Central memory CD8-positive, alpha-beta T cell (primary cell): ENCODE measurements at regions not wholly inside any gene's neighbourhood (a gene's known extent, or its start where the extent isn't known, plus 50 kb on each side); places are given as distances from the start of the nearest gene placed in this dataset.

Experiments used
- ATAC-seq: fragments of 150-1000 bp; cut with Tn5 transposase; replicated peaks from 2 replicates; pipeline ENCODE4 v1.10.0; 2022; ENCODE audit warnings: mild to moderate bottlenecking, moderate FRiP score, moderate number of reproducible peaks; ENCODE audit not compliant: poor library complexity, severe bottlenecking; ENCODE audit errors: extremely low read depth
- DNase-seq, 2 donors: peaks; one replicate each; pipeline ENCODE4 v3.0.0; 2021; ENCODE audit warnings: low spot score in 2 of 2
- H3K27ac Mint-ChIP-seq: one replicate; pipeline ENCODE4 v1.8.0; 2022; ENCODE audit warnings: low read depth, mild to moderate bottlenecking, moderate library complexity, mixed read lengths
- H3K27me3 Mint-ChIP-seq: one replicate; pipeline ENCODE4 v1.8.0; 2022; ENCODE audit warnings: mixed read lengths
- H3K36me3 Mint-ChIP-seq: one replicate; pipeline ENCODE4 v1.8.0; 2022; ENCODE audit warnings: mild to moderate bottlenecking, moderate library complexity, mixed read lengths; ENCODE audit not compliant: insufficient read depth
- H3K4me1 Mint-ChIP-seq: one replicate; pipeline ENCODE4 v1.8.0; 2022; ENCODE audit warnings: mixed read lengths
- H3K4me3 Mint-ChIP-seq: one replicate; pipeline ENCODE4 v1.8.0; 2022; ENCODE audit warnings: mild to moderate bottlenecking, moderate library complexity, mixed read lengths
- H3K9me3 Mint-ChIP-seq: one replicate; pipeline ENCODE4 v1.8.0; 2022; ENCODE audit warnings: mixed read lengths

- H3K4me3 Mint-ChIP-seq, result no peak overlapping the region
Observed at GRCh38 chr21:28532446-28532845, 460.2 kb downstream of the LTN1 start.

GRCh38 chr21:28523367-28523766, 469.3 kb downstream of the LTN1 start:
- Mint-ChIP-seq H3K36me3 (no peaks in the 10 kb centered on the region), H3K4me3 (no peak overlapping the region), H3K27me3 (peaks cover 20% of the 10 kb centered on the region), H3K9me3 (peaks cover 4% of the 10 kb centered on the region), H3K4me1 (no peaks in the 10 kb centered on the region), H3K27ac (no peak overlapping the region)
- no peak for DNase-seq
- ATAC-seq, result no peak

More at GRCh38 chr21:28532446-28532845, 460.2 kb downstream of the LTN1 start:
- no peak overlapping the region for H3K27ac Mint-ChIP-seq
- peaks cover 11% of the 10 kb centered on the region for H3K9me3 Mint-ChIP-seq
- H3K27me3 Mint-ChIP-seq, result peaks cover 56% of the 10 kb centered on the region
- DNase-seq (no peak), ATAC-seq (no peak)
- H3K4me1 Mint-ChIP-seq, result no peaks in the 10 kb centered on the region
- no peaks in the 10 kb centered on the region for H3K36me3 Mint-ChIP-seq

- H3K36me3 Mint-ChIP-seq, result no peaks in the 10 kb centered on the region
- H3K4me3 Mint-ChIP-seq, result no peak overlapping the region
- peaks cover 11% of the 10 kb centered on the region for H3K27me3 Mint-ChIP-seq
- no peaks in the 10 kb centered on the region for H3K9me3 Mint-ChIP-seq
- ATAC-seq (no peak), DNase-seq (no peak)
- no peak overlapping the region for H3K27ac Mint-ChIP-seq
- peaks cover under 1% of the 10 kb centered on the region for H3K4me1 Mint-ChIP-seq
Observed at GRCh38 chr21:28522014-28522799, 470.5 kb downstream of the LTN1 start.

GRCh38 chr21:28518630-28519029, 474.0 kb downstream of the LTN1 start:
- Mint-ChIP-seq H3K27me3 (no peaks in the 10 kb centered on the region), H3K27ac (no peak overlapping the region), H3K4me1 (peaks cover 5% of the 10 kb centered on the region), H3K4me3 (no peak overlapping the region), H3K9me3 (no peaks in the 10 kb centered on the region), H3K36me3 (no peaks in the 10 kb centered on the region)
- ATAC-seq, result no peak
- DNase-seq, result no peak

- Mint-ChIP-seq H3K9me3 (no peaks in the 10 kb centered on the region), H3K27ac (no peak overlapping the region), H3K4me1 (peaks cover 5% of the 10 kb centered on the region), H3K36me3 (no peaks in the 10 kb centered on the region), H3K27me3 (no peaks in the 10 kb centered on the region), H3K4me3 (no peak overlapping the region)
- peak; percentile 80 for ATAC-seq
- DNase-seq, result peak; percentile 25 to 31
Observed at GRCh38 chr21:28516991-28517592, 475.6 kb downstream of the LTN1 start.

GRCh38 chr21:28516021-28516420, 476.7 kb downstream of the LTN1 start:
- H3K4me3 Mint-ChIP-seq, result no peak overlapping the region
- H3K27me3 Mint-ChIP-seq, result no peaks in the 10 kb centered on the region
- H3K27ac Mint-ChIP-seq, result no peak overlapping the region
- no peaks in the 10 kb centered on the region for H3K9me3 Mint-ChIP-seq
- H3K4me1 Mint-ChIP-seq, result peaks cover 5% of the 10 kb centered on the region
- ATAC-seq (no peak), DNase-seq (no peak)
- no peaks in the 10 kb centered on the region for H3K36me3 Mint-ChIP-seq

GRCh38 chr21:28513428-28513827, 479.2 kb downstream of the LTN1 start:
- ATAC-seq, result no peak
- no peak overlapping the region for H3K4me3 Mint-ChIP-seq
- no peaks in the 10 kb centered on the region for H3K9me3 Mint-ChIP-seq
- no peak overlapping the region for H3K27ac Mint-ChIP-seq
- H3K4me1 Mint-ChIP-seq, result peaks cover 5% of the 10 kb centered on the region
- no peaks in the 10 kb centered on the region for H3K27me3 Mint-ChIP-seq
- no peak for DNase-seq
- H3K36me3 Mint-ChIP-seq, result no peaks in the 10 kb centered on the region

- DNase-seq, result no peak
- Mint-ChIP-seq H3K27me3 (no peaks in the 10 kb centered on the region), H3K9me3 (peaks cover 11% of the 10 kb centered on the region), H3K4me3 (no peak overlapping the region), H3K36me3 (no peaks in the 10 kb centered on the region), H3K27ac (no peak overlapping the region), H3K4me1 (no peaks in the 10 kb centered on the region)
- no peak for ATAC-seq
Observed at GRCh38 chr21:28509031-28509430, 483.6 kb downstream of the LTN1 start.

GRCh38 chr21:28508126-28508525, 484.6 kb downstream of the LTN1 start:
- Mint-ChIP-seq H3K4me1 (no peaks in the 10 kb centered on the region), H3K36me3 (no peaks in the 10 kb centered on the region), H3K27me3 (no peaks in the 10 kb centered on the region)

GRCh38 chr21:28496517-28496916, 496.2 kb downstream of the LTN1 start:
- ATAC-seq, result no peak

More at GRCh38 chr21:28508126-28508525, 484.6 kb downstream of the LTN1 start:
- no peak overlapping the region for H3K27ac Mint-ChIP-seq
- H3K9me3 Mint-ChIP-seq, result peaks cover 11% of the 10 kb centered on the region
- DNase-seq (no peak), ATAC-seq (no peak)
- H3K4me3 Mint-ChIP-seq, result no peak overlapping the region

GRCh38 chr21:28492127-28492526, 500.6 kb downstream of the LTN1 start:
- H3K4me3 Mint-ChIP-seq, result no peak overlapping the region
- ATAC-seq (no peak), DNase-seq (no peak)
- no peaks in the 10 kb centered on the region for H3K36me3 Mint-ChIP-seq
- H3K4me1 Mint-ChIP-seq, result no peaks in the 10 kb centered on the region
- H3K9me3 Mint-ChIP-seq, result no peaks in the 10 kb centered on the region
- H3K27ac Mint-ChIP-seq, result no peak overlapping the region
- no peaks in the 10 kb centered on the region for H3K27me3 Mint-ChIP-seq

More at GRCh38 chr21:28496517-28496916, 496.2 kb downstream of the LTN1 start:
- no peak for DNase-seq
- Mint-ChIP-seq H3K27ac (peak overlapping the region; percentile 23), H3K27me3 (no peaks in the 10 kb centered on the region), H3K9me3 (no peaks in the 10 kb centered on the region), H3K36me3 (no peaks in the 10 kb centered on the region), H3K4me1 (no peaks in the 10 kb centered on the region), H3K4me3 (no peak overlapping the region)

- no peaks in the 10 kb centered on the region for H3K27me3 Mint-ChIP-seq
Observed at GRCh38 chr21:28489821-28490350, 502.8 kb downstream of the LTN1 start.

GRCh38 chr21:28489162-28489561, 503.5 kb downstream of the LTN1 start:
- Mint-ChIP-seq H3K4me1 (no peaks in the 10 kb centered on the region), H3K9me3 (no peaks in the 10 kb centered on the region), H3K27ac (no peak overlapping the region), H3K36me3 (peaks cover under 1% of the 10 kb centered on the region), H3K4me3 (no peak overlapping the region), H3K27me3 (no peaks in the 10 kb centered on the region)
- DNase-seq (no peak), ATAC-seq (no peak)

More at GRCh38 chr21:28489821-28490350, 502.8 kb downstream of the LTN1 start:
- no peaks in the 10 kb centered on the region for H3K36me3 Mint-ChIP-seq
- no peaks in the 10 kb centered on the region for H3K9me3 Mint-ChIP-seq
- no peaks in the 10 kb centered on the region for H3K4me1 Mint-ChIP-seq
- no peak for DNase-seq
- no peak overlapping the region for H3K4me3 Mint-ChIP-seq
- no peak for ATAC-seq
- H3K27ac Mint-ChIP-seq, result no peak overlapping the region
